ENCODE measurements at regions not wholly inside any gene's neighbourhood (a gene's known extent, or its start where the extent isn't known, plus 50 kb on each side); places are given as distances from the start of the nearest gene placed in this dataset.
A peak's percentile ranks its signal among the peaks of the same experiment; 100 is the strongest.

DNA sequence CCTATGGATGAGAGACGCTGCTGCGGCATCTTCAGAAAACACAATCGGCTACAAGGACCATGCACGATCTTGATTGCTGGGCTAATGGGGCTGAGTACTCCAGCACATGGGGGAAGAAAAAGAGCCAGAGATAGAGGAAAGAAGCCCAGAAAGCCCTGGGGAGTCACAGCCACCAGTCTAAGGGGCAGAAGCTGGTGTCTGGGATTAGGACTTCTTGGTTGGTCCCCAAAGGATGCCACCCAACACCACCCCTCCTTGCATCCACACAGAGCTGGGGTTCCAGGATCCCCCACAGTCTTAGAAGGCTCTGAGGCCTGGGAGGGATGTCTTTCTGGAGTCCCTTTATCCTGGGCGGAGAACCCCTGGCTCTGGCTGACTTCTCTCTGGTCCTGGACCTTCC lies 98.4 kb upstream of the TARDBP start:
- ATAC-seq = no peak

DNA sequence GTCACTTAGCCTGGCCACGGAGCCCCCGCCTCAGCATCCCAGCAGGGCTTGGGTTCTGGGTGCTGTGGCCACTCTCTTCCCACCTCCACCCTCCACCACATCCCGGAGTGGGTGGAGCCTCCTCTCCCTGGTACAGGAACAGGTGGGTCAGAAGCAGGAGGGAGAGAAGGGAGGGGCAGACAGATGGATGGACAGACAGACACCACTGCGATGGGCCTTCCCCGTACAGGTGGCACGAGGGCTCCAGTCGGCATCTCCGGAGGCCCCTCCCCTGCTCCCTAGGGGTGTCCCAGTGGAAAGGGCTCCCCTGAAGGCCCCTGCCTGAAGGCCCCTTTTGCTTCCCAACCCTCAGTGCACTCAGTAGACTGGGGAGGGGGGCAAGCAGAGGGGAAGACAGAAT lies 96.9 kb upstream of the TARDBP start:
- no peak for ATAC-seq

- no peak for ATAC-seq
Measured at GRCh38 chr1:10916311-10916710, 96.1 kb upstream of the TARDBP start.

- no peak for ATAC-seq
Measured at GRCh38 chr1:10916991-10917390, 95.5 kb upstream of the TARDBP start.

DNA sequence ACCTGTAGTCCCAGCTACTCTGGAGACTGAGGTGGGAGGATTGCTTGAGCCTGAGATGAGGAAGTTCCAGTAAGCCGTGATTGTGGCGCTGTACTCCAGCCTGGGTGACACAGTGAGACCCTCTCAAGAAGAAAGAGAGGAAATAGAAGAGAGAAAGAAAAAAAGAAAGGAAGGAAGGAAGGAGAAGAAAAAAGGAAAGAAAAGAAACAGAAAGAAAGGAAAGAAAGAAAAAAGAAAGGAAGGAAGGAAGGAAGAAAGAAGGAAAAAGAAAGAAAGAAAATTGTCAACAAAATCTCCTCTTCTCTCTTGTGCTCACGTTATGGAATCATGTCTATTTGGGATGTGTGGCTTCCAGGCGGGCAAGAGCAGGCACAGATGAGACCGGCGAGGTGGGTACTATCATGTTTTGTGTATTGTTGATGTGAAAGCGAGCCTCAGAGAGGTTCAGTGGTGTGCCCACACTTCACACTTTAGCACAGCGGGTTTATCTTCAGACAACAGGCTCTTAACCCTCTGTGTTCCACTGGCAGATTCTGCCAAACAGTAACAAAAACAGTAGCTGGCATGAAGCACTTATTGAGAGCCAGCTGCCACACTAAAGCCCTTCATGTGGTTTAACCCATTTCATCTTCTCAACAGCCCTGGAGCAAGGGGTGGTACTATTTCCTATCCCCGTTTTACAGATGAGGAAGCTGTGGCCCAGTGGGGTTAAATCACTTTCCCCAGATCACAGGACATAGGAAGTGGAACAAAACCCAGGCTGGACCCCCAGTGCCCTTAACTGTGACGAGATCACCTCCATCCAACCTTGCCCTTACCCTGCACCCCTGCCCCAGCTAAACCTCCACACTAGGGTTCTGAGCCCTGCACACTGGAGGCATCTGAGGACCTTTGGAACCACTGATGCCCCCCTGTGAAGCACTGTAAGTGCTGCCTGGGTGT lies 94.7 kb upstream of the TARDBP start:
- ATAC-seq = peak in 1 of 2 donors; percentile 31

DNA sequence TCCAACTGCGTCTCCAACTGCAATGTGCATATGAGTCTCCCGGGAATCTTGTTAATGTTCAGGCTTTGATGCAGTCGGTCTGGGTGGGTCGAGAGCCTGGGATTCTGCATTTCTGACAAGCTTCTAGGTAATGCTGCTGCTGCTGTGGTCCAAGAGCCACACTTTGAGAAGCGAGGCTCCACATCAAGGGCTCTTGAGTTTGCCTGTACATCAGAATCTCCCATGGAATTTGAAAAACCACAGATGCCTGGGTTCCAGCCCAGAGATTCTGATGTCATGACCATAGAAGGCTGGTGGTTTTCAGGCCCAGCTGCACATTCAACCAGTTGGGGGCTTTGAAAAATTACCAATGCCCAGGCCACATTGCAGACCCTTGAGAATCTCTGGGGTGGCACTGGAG lies 93.9 kb upstream of the TARDBP start:
- ATAC-seq = no peak

DNA sequence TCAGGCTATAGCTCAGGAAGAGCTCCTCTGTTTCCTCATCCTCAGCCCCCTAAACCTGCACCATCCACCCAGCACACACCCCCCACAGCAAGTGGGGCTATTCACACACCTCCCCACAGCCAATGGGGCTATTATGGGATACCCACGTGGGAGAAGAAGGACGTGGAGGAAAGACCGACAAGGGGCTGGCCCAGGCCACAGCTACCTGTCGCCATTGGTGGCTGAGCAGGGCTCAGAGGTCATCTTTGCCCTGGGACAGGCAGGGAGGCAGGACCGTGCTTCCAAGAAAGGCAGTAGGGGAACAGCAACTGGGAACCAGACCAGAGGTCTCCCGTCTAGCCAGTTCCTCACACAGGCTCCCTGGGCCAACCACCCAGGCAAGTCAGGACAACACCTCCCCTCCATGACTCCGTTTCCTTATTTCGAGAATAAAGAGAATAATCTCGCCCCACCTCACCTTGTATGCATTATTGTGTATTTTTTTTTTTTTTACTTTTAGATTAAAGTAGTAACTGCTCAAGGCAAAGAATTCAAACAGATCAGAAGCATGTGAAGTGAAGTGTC lies 92.3 kb upstream of the TARDBP start:
- no peak for ATAC-seq

GRCh38 chr1:10922315-10923060 lies 90.0 kb upstream of the TARDBP start:
- ATAC-seq = peak; percentile 69 to 76

- no peak for ATAC-seq
Measured at GRCh38 chr1:10924030-10924429, 88.4 kb upstream of the TARDBP start.

DNA sequence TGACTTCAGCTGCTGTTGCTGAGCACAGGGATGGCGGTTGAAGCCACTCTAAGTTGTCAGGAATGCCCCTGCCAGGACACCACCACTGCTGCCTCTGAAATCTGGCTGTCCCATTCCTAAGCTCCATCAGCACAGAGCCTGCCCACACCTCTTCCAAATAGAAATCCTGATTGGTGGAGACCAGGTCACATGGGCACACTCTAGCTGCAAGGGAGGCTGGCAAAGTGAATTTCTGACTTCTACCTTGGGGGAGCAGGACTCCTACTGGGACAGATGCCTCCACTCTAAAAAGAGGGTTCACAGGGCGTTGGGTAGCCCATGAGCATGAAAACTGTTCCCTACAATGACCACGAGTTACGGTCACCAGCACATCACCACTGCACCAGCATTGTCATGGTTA lies 83.8 kb upstream of the TARDBP start:
- no peak for ATAC-seq

GRCh38 chr1:10932088-10932487 lies 80.4 kb upstream of the TARDBP start:
- peak; percentile 53 to 79 for ATAC-seq

DNA sequence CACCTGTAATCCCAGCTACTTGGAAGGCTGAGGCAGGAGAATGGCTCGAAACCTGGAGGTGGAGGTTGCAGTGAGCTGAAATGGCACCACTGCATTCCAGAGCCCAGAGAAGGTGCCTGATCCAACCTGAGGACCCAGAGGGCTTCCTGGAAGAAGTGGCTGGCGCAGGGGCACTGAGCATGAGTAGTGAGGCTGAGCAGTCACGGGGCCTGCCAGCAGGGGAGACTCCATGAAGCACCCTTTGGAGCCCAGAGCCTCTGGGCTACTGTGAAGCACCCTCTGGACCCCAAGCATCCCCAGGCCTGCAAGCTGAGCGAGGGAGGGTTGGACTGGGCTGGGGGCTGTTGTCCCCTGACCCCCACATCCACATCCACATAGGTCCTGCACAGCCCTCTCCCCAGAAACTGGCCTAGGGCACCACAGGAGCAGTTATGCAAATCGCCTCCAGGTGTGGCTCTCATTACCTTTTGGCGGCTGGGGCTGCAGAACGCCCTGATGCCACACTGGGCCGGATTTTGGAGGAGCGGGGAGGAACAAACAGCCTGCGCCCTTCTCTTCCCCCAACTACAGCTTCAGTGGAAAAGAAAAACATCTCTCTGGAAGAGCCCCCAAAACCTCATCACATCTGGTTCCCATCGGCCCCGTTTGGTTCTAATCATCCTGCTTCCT lies 78.2 kb upstream of the TARDBP start:
- no peak for ATAC-seq

DNA sequence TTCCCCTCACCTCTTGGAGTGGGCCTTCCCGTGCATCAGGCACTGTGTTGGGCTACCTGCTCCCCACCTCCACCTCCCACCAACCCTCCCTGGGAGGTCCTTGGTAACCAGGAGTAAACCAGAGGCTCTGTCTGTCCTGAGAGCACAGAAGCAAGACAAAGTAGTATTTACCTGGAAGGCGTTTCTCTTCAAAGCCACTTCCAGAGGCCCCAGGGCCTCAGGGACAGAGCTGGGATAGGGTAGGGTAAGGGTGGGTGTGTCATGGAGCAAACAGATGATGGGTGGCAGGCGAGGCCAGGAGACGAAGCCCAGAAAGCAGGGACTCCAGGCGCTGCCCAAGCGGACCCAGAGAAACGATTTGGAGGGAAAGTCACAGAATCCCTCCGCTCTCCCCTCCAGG lies 77.2 kb upstream of the TARDBP start:
- ATAC-seq = no peak

- no peak for ATAC-seq
Measured at GRCh38 chr1:10935724-10936123, 76.7 kb upstream of the TARDBP start.

DNA sequence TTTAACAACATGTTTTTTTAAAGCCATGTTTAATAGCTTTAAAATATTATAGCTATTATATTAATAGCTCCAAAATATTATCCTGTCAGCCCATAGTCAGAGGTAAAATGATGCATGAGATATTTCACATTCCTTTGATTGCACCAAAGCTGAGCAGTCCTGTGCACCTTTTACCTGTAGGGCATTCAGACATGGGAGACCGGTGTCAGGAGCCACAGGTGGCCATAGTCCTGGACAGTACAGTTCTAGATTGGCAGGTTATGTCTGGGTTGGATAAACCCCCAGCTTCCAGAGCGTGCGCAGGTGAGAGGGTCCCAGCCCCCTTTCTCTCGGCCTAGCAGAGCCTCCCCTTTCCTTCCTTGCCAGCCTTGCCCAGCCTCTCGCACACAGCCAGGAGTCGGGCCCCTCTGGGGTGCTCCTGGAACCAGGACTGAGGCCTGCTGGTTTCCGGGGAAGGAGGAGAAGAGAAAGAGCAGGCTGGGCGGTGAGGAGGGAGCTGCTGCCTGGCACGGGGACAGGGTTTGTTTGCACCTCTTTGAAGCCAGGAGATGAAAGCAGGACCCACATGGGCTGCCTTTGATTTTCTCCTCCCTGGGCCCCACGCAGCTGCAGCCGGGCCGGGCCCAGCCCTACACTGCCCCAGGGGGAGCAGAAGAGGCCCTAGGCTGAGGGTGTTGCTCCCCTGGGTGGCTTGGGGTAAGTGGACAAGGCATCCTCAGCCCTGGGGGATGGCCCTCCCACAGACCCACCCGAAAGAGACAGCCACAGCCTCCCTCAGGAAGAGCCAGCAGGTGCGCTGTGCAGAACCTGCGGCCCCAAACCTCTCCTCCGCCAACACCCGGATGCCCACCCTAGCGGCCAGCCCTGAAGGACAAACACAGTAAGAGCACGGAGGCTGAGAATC lies 75.2 kb upstream of the TARDBP start:
- ATAC-seq = no peak

DNA sequence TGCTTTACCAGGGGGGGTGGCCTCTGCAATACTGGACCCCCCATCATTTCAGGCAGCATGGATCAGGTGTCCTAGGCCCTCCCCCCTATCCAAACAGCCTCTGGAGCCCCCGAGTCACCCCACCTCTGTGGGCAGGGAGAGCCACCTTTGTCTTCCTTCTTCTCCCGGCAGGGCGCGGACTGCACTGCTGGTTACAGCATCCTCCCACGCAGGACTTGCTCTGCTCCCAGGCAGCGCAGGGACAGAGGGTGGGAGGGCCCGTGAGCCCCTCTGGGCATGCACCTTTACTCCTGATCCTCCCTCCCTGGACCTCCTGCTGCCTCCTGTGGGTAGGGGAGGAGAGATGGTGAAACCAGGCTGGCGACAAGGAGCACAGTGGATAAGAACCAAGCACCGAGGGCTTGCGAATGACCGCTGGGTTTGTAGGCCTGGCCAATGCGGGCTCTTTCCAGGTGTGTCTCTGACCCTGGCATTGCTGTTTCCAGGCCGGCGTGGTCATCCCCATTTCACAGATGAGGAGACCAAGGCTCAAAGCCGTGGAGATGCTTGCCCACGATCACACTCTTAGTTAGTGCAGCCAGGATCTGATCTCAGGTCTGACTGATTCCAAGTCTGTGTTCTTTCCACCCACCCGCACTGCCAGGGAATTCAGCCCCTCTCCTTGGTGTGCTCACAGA lies 73.6 kb upstream of the TARDBP start:
- no peak for ATAC-seq

DNA sequence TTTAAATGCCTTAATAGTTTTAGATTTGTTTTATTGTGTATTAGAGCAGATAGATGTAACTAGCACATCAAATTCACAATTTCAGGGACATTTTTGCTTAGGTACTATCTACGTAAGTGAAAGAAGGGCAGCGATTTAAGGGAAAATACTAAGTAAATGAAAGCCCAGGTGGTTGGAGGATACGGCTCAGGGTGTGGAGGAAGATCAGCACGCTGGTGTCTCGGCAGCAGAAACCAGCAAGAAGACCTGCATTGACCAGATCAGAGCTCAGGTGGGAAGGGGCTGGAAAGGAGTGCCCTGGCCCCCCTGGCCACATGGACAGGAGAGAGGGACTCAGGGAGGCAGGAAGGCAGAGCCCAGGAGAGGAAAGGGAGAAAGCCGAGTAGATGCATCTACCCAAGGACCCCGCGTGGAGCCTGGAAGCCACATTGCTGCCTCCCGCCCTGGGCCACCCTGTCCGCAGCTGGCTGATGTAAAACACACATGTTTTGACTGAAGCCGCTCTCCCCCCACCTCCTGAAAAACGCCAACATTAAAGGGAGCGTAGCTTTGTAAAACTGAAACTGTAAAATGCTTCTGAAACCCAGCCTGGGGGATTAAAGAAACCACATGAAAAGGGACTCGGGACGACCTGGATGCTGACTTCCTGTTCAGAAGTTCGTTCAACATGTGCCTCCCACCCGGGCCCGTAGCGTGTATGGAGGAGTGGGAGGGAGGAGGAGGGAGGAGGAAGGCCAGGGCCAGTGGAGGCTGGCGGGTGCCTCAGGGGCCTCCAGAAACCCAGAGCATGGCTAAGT lies 72.6 kb upstream of the TARDBP start:
- ATAC-seq = peak; percentile 66 to 76

- no peak for ATAC-seq
Measured at GRCh38 chr1:10940451-10940804, 72.0 kb upstream of the TARDBP start.

DNA sequence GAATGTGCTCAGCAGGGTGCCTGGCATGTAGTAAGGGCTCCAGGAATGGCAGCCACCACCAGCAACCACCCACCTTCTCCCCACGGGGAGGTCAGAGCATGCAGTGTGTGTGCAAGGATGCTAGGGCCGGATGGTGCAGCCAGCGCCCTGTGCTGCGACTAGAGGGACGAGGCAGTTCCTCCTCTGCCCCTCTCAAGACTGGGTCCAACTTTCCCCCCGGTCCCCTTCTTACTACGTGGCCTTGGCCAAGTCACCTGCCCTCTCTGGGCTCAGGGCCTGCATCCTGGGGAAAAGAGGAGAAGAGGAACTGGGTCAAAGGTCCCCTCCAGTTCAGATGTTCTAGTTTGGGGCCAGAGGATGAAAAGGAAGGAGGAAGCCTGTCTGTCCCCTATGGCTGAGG lies 71.6 kb upstream of the TARDBP start:
- ATAC-seq = no peak

DNA sequence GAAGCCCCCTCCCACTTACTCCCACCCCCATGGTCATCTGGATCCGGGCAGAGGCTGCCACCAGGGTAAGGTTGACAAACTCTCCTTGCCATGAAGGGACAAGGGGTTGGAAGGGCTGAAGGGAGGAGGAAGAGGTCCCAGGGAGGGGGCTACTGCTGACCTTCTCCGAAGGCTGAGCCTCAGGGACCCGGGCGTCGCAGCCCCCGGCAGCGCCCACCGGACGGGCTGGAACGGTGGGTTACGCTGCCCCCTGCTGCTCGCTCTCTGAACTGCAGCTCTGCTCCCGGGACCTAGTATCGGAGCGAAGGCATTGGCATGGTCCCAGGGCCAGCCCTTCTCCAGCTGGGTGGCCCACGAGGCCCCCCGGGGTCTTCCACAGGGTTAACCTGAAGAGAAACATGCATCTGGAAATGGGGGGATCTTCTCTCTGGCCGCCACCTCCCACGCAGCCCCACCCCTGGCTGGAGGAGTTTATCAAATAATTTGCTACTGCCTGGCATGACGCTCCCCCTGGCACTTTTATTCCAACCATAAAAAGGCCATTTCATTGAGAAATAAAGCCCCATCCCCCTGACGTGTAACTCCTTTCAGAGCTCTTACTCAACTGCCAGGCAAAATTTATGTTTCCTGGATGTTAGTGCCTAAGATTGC lies 70.4 kb upstream of the TARDBP start:
- peak in 1 of 2 donors; percentile 27 for ATAC-seq

All from activated CD4-positive, CD25-positive, alpha-beta regulatory T cell treated with anti-CD3 and anti-CD28 coated beads, Interleukin-2, amount 50 U/mL, for 24 hours (primary cell).